Prostate gland (tissue), 2 donors: ENCODE measurements at regions not wholly inside any gene's neighbourhood (a gene's known extent, or its start where the extent isn't known, plus 50 kb on each side); places are given as distances from the start of the nearest gene placed in this dataset.

Experiments
- DNase-seq: peaks from one replicate; pipeline ENCODE4 v3.0.0-alpha.2; 2019; ENCODE audit warnings: low spot score
- H3K27ac ChIP-seq, 2 donors: fragments of 200-600 bp; sonication (generic); 2 replicates each; pipeline ENCODE4 v1.5.1; 2017 to 2019
- H3K27me3 ChIP-seq: fragments of 200-600 bp; sonication (generic); replicated peaks from 2 replicates; pipeline ENCODE4 v1.5.1; 2019; ENCODE audit not compliant: insufficient read depth
- H3K36me3 ChIP-seq, 2 donors: fragments of 200-600 bp; sonication (generic); 1 replicate in 1 of 2; 2 replicates in 1 of 2; pipeline versions ENCODE4 v1.5.1 to v1.8.1; 2017 to 2019
- H3K4me1 ChIP-seq: fragments of 200-600 bp; sonication (generic); replicated peaks from 2 replicates; pipeline ENCODE4 v1.5.1; 2019
- H3K4me3 ChIP-seq, 2 donors: fragments of 200-600 bp; sonication (generic); 2 replicates each; pipeline ENCODE4 v1.5.1; 2017 to 2019
- H3K9me3 ChIP-seq: fragments of 200-600 bp; sonication (generic); 2 replicates; pipeline ENCODE4 v1.5.1; 2017
- POLR2A ChIP-seq: fragments of 450-650 bp; IDR thresholded peaks from one replicate; pipeline ENCODE4 v1.6.1; 2016; ENCODE audit warnings: antibody characterized with exemption, mild to moderate bottlenecking
- POLR2AphosphoS5 ChIP-seq: sonication (generic); formaldehyde crosslinking; IDR thresholded peaks from one replicate; pipeline ENCODE4 v1.6.1; 2017; ENCODE audit warnings: antibody characterized with exemption
- WGBS: methylation state at CpG from one replicate; pipeline ENCODE4 v1.1.5; 2018; 5-methylcytosine and 5-hydroxymethylcytosine counted together
- intact Hi-C: fragments of 100-400 bp; cut with DNase I; formaldehyde crosslinking; loops from one replicate; pipeline ENCODE4 v1.14.2; 2022
- TF ChIP-seq, protein P1 (sequence below), 4 experiments: fragments of 200-600 bp in 2 of 4; fragments of 450-650 bp in 2 of 4; sonication (generic) in 2 of 4; IDR thresholded peaks; 1 replicate in 3 of 4; 2 replicates in 1 of 4; pipeline ENCODE4 v1.5.1; 2016 to 2019; ENCODE audit warnings: antibody characterized with exemption in 4 of 4, mild to moderate bottlenecking in 2 of 4, moderate library complexity in 2 of 4

DNA sequence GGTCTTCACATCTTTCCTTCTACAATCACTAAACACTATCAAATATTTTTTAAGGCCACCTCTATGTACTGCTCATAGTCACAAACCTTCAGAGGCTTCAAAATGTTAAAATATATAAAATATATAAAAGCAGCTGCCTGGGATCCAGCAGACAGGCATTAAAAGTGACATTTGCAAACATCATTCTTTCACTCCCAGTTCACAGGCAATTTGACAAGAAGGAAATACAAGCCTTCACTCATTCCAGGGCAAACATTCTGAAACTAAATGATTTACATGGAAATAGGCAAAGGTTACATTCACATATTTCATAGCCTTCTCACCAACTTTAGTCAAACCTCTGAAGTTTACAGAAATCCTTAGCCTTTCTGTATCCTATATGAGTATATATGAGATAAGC is 266.3 kb downstream of the TBL1XR1 start:
- Histone ChIP-seq H3K9me3 (no peaks in the 10 kb centered on the region), H3K4me1 (no peaks in the 10 kb centered on the region), H3K36me3 (no peaks in the 10 kb centered on the region), H3K4me3 (no peak overlapping the region), H3K27me3 (no peaks in the 10 kb centered on the region), H3K27ac (no peak overlapping the region)
- intact Hi-C loops = no loop called here
- no peak for TF ChIP-seq POLR2AphosphoS5
- no peak for TF ChIP-seq POLR2A
- TF ChIP-seq, protein P1, sequence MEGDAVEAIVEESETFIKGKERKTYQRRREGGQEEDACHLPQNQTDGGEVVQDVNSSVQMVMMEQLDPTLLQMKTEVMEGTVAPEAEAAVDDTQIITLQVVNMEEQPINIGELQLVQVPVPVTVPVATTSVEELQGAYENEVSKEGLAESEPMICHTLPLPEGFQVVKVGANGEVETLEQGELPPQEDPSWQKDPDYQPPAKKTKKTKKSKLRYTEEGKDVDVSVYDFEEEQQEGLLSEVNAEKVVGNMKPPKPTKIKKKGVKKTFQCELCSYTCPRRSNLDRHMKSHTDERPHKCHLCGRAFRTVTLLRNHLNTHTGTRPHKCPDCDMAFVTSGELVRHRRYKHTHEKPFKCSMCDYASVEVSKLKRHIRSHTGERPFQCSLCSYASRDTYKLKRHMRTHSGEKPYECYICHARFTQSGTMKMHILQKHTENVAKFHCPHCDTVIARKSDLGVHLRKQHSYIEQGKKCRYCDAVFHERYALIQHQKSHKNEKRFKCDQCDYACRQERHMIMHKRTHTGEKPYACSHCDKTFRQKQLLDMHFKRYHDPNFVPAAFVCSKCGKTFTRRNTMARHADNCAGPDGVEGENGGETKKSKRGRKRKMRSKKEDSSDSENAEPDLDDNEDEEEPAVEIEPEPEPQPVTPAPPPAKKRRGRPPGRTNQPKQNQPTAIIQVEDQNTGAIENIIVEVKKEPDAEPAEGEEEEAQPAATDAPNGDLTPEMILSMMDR (IDR thresholded peaks at IDR 0.05) = no peak
- DNase-seq = no peak

GRCh38 chr3:176928582-176928931 is 268.7 kb downstream of the TBL1XR1 start:
- H3K36me3 ChIP-seq = no peaks in the 10 kb centered on the region
- no peaks in the 10 kb centered on the region for H3K9me3 ChIP-seq
- intact Hi-C loops = no loop called here
- no peak for TF ChIP-seq POLR2A
- TF ChIP-seq, protein P1 (IDR thresholded peaks at IDR 0.05) = no peak
- no peak for TF ChIP-seq POLR2AphosphoS5
- H3K27ac ChIP-seq = no peak overlapping the region
- 31% methylated on average over 1 of the region's 1 CpG for WGBS
- H3K27me3 ChIP-seq = no peaks in the 10 kb centered on the region
- no peak for DNase-seq
- H3K4me3 ChIP-seq = no peak overlapping the region
- H3K4me1 ChIP-seq = no peaks in the 10 kb centered on the region

- no peak for DNase-seq
- WGBS = 74% methylated on average over 3 of the region's 3 CpGs
- H3K27me3 ChIP-seq = no peaks in the 10 kb centered on the region
- TF ChIP-seq POLR2AphosphoS5 = no peak
- TF ChIP-seq, protein P1 (IDR thresholded peaks at IDR 0.05) = no peak
- TF ChIP-seq POLR2A = no peak
- H3K9me3 ChIP-seq = no peaks in the 10 kb centered on the region
- no peaks in the 10 kb centered on the region for H3K4me1 ChIP-seq
- no peak overlapping the region for H3K27ac ChIP-seq
- no peak overlapping the region for H3K4me3 ChIP-seq
- H3K36me3 ChIP-seq = no peaks in the 10 kb centered on the region
- intact Hi-C loops = no loop called here
Observed at GRCh38 chr3:176927706-176928581, 269.3 kb downstream of the TBL1XR1 start.

- Histone ChIP-seq H3K4me3 (no peak overlapping the region), H3K27ac (no peak overlapping the region), H3K9me3 (no peaks in the 10 kb centered on the region), H3K36me3 (no peaks in the 10 kb centered on the region), H3K27me3 (no peaks in the 10 kb centered on the region), H3K4me1 (no peaks in the 10 kb centered on the region)
- TF ChIP-seq POLR2AphosphoS5 = no peak
- TF ChIP-seq, protein P1 (IDR thresholded peaks at IDR 0.05) = no peak
- no peak for TF ChIP-seq POLR2A
- no peak for DNase-seq
- WGBS = 26% methylated on average over 3 of the region's 3 CpGs
- intact Hi-C loops = no loop called here
Observed at GRCh38 chr3:176927280-176927679, 270.0 kb downstream of the TBL1XR1 start.

- no peak overlapping the region for H3K4me3 ChIP-seq
- no peaks in the 10 kb centered on the region for H3K4me1 ChIP-seq
- no peaks in the 10 kb centered on the region for H3K36me3 ChIP-seq
- no peaks in the 10 kb centered on the region for H3K9me3 ChIP-seq
- no peak overlapping the region for H3K27ac ChIP-seq
- no peaks in the 10 kb centered on the region for H3K27me3 ChIP-seq
- TF ChIP-seq POLR2AphosphoS5 (no peak), POLR2A (no peak)
- TF ChIP-seq, protein P1 (IDR thresholded peaks at IDR 0.05) = no peak
- intact Hi-C loops = no loop called here
- WGBS = 98% methylated on average over 2 of the region's 2 CpGs
- DNase-seq = no peak
Observed at GRCh38 chr3:176926688-176927087, 270.6 kb downstream of the TBL1XR1 start.
